IMR-90 (cell line): ENCODE measurements at regions not wholly inside any gene's neighbourhood (a gene's known extent, or its start where the extent isn't known, plus 50 kb on each side); places are given as distances from the start of the nearest gene placed in this dataset.

Source experiments
- ATAC-seq: fragments of 200-7000 bp; cut with Tn5 transposase; 2 replicates; pipeline ENCODE4 v1.9.1; 2020; ENCODE audit warnings: low read depth, mild to moderate bottlenecking, moderate library complexity
- BruUV-seq: library from RNA; stranded (reverse); fragments of 400-500 nt; replicated peaks from 2 replicates; lab custom pipeline; 2021; lab: Mats Ljungman, UMichigan
- CTCF ChIA-PET: fragments of 300-600 bp; formaldehyde crosslinking; extraction: SDS; loops from one replicate; lab custom pipeline; 2021; ENCODE audit warnings: antibody characterized with exemption; lab: Yijun Ruan, JAX
- POLR2A ChIA-PET: fragments of 300-600 bp; sonication (Branson Sonifier 250); formaldehyde crosslinking; loops from one replicate; lab custom pipeline; 2022; ENCODE audit warnings: antibody characterized with exemption; ENCODE audit not compliant: unreplicated experiment; lab: Charles Lee
- DNase-seq: peaks from one replicate; pipeline ENCODE4 v3.0.0; 2013
- H2AFZ ChIP-seq: replicated peaks from 2 replicates; pipeline ENCODE3; 2013; ENCODE audit warnings: low read length, mild to moderate bottlenecking; ENCODE audit not compliant: poor library complexity
- H2AK5ac ChIP-seq: 2 replicates; pipeline ENCODE4 v1.6.1; 2013; ENCODE audit warnings: low read depth, low read length, inconsistent platforms
- H2AK9ac ChIP-seq: replicated peaks from 2 replicates; pipeline ENCODE3; 2013; ENCODE audit warnings: mild to moderate bottlenecking, low read depth, low read length, moderate library complexity; ENCODE audit not compliant: poor library complexity
- H2BK120ac ChIP-seq: 2 replicates; pipeline ENCODE4 v1.6.1; 2013; ENCODE audit warnings: low read depth, low read length, inconsistent platforms
- H2BK15ac ChIP-seq: 3 replicates; pipeline ENCODE4 v1.6.1; 2013; ENCODE audit warnings: low read depth, low read length, inconsistent platforms
- H2BK20ac ChIP-seq: 2 replicates; pipeline ENCODE4 v1.6.1; 2013; ENCODE audit warnings: low read depth, mild to moderate bottlenecking, inconsistent platforms, low read length, moderate library complexity
- H2BK5ac ChIP-seq: 2 replicates; pipeline ENCODE4 v1.6.1; 2013; ENCODE audit warnings: mild to moderate bottlenecking, low read depth, low read length, inconsistent platforms; ENCODE audit not compliant: poor library complexity, severe bottlenecking
- H3K14ac ChIP-seq: replicated peaks from 2 replicates; pipeline ENCODE4 v1.6.1; 2013; ENCODE audit warnings: low read depth, low read length, inconsistent platforms
- H3K18ac ChIP-seq: 2 replicates; pipeline ENCODE4 v1.6.1; 2013; ENCODE audit warnings: low read depth, low read length, control low read depth
- H3K23ac ChIP-seq: 2 replicates; pipeline ENCODE4 v1.6.1; 2013; ENCODE audit warnings: low read depth, low read length, inconsistent platforms
- H3K27ac ChIP-seq: 2 replicates; pipeline ENCODE4 v1.5.1; 2013; ENCODE audit warnings: mild to moderate bottlenecking, control low read depth, low read length; ENCODE audit not compliant: insufficient read depth
- H3K27me3 ChIP-seq: 2 replicates; pipeline ENCODE4 v1.6.1; 2013; ENCODE audit warnings: low read length; ENCODE audit not compliant: control insufficient read depth, insufficient read depth
- H3K36me3 ChIP-seq: 2 replicates; pipeline ENCODE4 v1.6.1; 2013; ENCODE audit warnings: low read length, mixed read lengths; ENCODE audit not compliant: control insufficient read depth, insufficient read depth
- H3K4ac ChIP-seq: 2 replicates; pipeline ENCODE4 v1.6.1; 2013; ENCODE audit warnings: low read depth, low read length, inconsistent platforms
- H3K4me1 ChIP-seq: 2 replicates; pipeline ENCODE4 v1.6.1; 2013; ENCODE audit warnings: low read length, mixed read lengths; ENCODE audit not compliant: control insufficient read depth, insufficient read depth
- H3K4me2 ChIP-seq: 2 replicates; pipeline ENCODE4 v1.6.1; 2013; ENCODE audit warnings: low read depth, mild to moderate bottlenecking, control low read depth, low read length, moderate library complexity
- H3K4me3 ChIP-seq: 2 replicates; pipeline ENCODE4 v1.5.1; 2013; ENCODE audit warnings: low read depth, mild to moderate bottlenecking, control low read depth, low read length, moderate library complexity; ENCODE audit not compliant: insufficient read depth
- H3K56ac ChIP-seq: 2 replicates; pipeline ENCODE4 v1.6.1; 2013; ENCODE audit warnings: low read length, inconsistent platforms; ENCODE audit not compliant: insufficient read depth; ENCODE audit errors: extremely low read depth
- H3K79me1 ChIP-seq, 2 experiments: 2 replicates each; pipeline ENCODE4 v1.6.1; 2013; ENCODE audit warnings: low read length in 2 of 2, inconsistent platforms in 1 of 2, low read depth in 1 of 2
- H3K9ac ChIP-seq: 2 replicates; pipeline ENCODE4 v1.6.1; 2013; ENCODE audit warnings: low read depth, low read length, control low read depth
- H3K9me1 ChIP-seq: 2 replicates; pipeline ENCODE4 v1.6.1; 2013; ENCODE audit warnings: low read length, inconsistent platforms; ENCODE audit not compliant: insufficient read depth
- H3K9me3 ChIP-seq: 2 replicates; pipeline ENCODE4 v1.6.1; 2013; ENCODE audit warnings: low read length; ENCODE audit not compliant: control insufficient read depth, insufficient read depth
- H4K20me1 ChIP-seq: 2 replicates; pipeline ENCODE4 v1.6.1; 2013; ENCODE audit warnings: low read length, inconsistent platforms; ENCODE audit not compliant: insufficient read depth
- H4K5ac ChIP-seq: 2 replicates; pipeline ENCODE4 v1.6.1; 2013; ENCODE audit warnings: mild to moderate bottlenecking, low read depth, low read length, control low read depth
- H4K8ac ChIP-seq, 2 experiments: 2 replicates each; pipeline ENCODE4 v1.6.1; 2013; ENCODE audit warnings: low read depth in 2 of 2, low read length in 2 of 2, control low read depth in 1 of 2, inconsistent platforms in 1 of 2
- H4K91ac ChIP-seq: 2 replicates; pipeline ENCODE4 v1.6.1; 2013; ENCODE audit warnings: low read depth, low read length, inconsistent platforms; ENCODE audit not compliant: insufficient read depth
- BHLHE40 ChIP-seq: fragments of 150-350 bp; IDR thresholded peaks from 2 replicates; pipeline ENCODE4 v1.6.1; 2016; ENCODE audit warnings: mild to moderate bottlenecking, low read depth, low read length
- ELK1 ChIP-seq: fragments of 150-350 bp; IDR thresholded peaks from 2 replicates; pipeline ENCODE4 v1.6.1; 2016; ENCODE audit warnings: low read depth, mild to moderate bottlenecking, low read length, moderate library complexity, borderline replicate concordance
- FOS ChIP-seq: fragments of 150-350 bp; IDR thresholded peaks from 2 replicates; pipeline ENCODE4 v1.6.1; 2016; ENCODE audit warnings: low read depth, low read length
- MAFK ChIP-seq: IDR thresholded peaks from 2 replicates; pipeline ENCODE4 v1.6.1; 2012; ENCODE audit warnings: low read depth, low read length, improper control_type of control experiment
- MAZ ChIP-seq: IDR thresholded peaks from 2 replicates; pipeline ENCODE4 v1.6.1; 2012; ENCODE audit warnings: low read depth, mild to moderate bottlenecking, low read length, improper control_type of control experiment, moderate library complexity, borderline replicate concordance
- MXI1 ChIP-seq: IDR thresholded peaks from 2 replicates; pipeline ENCODE4 v1.6.1; 2012; ENCODE audit warnings: low read depth, mild to moderate bottlenecking, low read length, moderate library complexity, borderline replicate concordance
- POLR2A ChIP-seq: IDR thresholded peaks from 2 replicates; pipeline ENCODE4 v1.6.1; 2012; ENCODE audit warnings: mild to moderate bottlenecking, low read depth, low read length
- RAD21 ChIP-seq: IDR thresholded peaks from 2 replicates; pipeline ENCODE4 v1.6.1; 2012; ENCODE audit warnings: low read length, improper control_type of control experiment
- RCOR1 ChIP-seq: IDR thresholded peaks from 2 replicates; pipeline ENCODE4 v1.6.1; 2012; ENCODE audit warnings: mild to moderate bottlenecking, low read length, improper control_type of control experiment; ENCODE audit not compliant: insufficient replicate concordance
- RFX5 ChIP-seq: IDR thresholded peaks from 2 replicates; pipeline ENCODE4 v1.8.0; 2012; ENCODE audit warnings: low read depth, mild to moderate bottlenecking, low read length, moderate library complexity
- WGBS, 2 experiments: methylation state at CpG; one replicate each; pipeline versions ENCODE4 v1.1.5 to v1.1.7; 2013; ENCODE audit warnings: missing lambda C conversion rate in 2 of 2; ENCODE audit not compliant: insufficient read length in 1 of 2; ENCODE audit errors: extremely low coverage in 2 of 2; 5-methylcytosine and 5-hydroxymethylcytosine counted together
- dilution Hi-C: fragments of 300-500 bp; cut with HindIII; formaldehyde crosslinking; loops from one replicate; pipeline ENCODE4 v1.14.3; 2018; ENCODE audit warnings: low sequenced_read_pairs; ENCODE audit not compliant: unreplicated experiment
- in situ Hi-C: fragments of 300-500 bp; cut with MboI; formaldehyde crosslinking; loops from 3 replicates; pipeline ENCODE4 v1.14.3; 2019; ENCODE audit warnings: low sequenced_read_pairs, inconsistent platforms, mixed read lengths
- intact Hi-C: fragments of 100-400 bp; cut with micrococcal nuclease; formaldehyde crosslinking; loops from 2 replicates; pipeline ENCODE4 v1.10.0; 2022
- TF ChIP-seq, protein P1 (sequence below): fragments of 150-350 bp; IDR thresholded peaks from 2 replicates; pipeline ENCODE4 v1.6.1; 2017; ENCODE audit warnings: mild to moderate bottlenecking, antibody characterized with exemption, low read length, low read depth

DNA sequence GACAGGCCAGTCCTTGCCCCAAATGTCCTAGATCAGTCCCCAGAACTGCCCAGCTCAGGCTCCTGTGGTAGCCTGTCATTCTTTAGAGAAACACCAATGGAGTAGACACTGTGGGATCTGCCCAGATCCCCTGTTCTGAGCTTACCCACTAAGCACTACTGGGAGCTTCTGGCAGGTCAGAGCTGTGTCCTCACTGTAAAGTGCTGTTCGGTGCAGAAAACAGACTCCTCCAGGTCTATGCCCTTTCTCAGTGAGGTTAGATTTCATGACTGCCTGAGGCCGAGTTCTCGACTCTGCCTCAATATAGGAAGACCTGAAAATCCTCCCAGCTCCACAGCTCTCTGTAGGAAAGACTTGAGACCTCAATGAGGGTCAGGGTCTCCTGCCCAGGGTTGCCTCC lies 67.5 kb upstream of the IGLL5 start:
- Histone ChIP-seq H3K4me2 (no peak overlapping the region), H3K9me3 (no peaks in the 10 kb centered on the region), H3K56ac (no peak overlapping the region), H3K36me3 (no peaks in the 10 kb centered on the region), H3K9ac (no peak overlapping the region), H4K91ac (no peak overlapping the region), H3K79me1 (no peaks in the 10 kb centered on the region), H2AK9ac (no peak overlapping the region), H4K20me1 (no peaks in the 10 kb centered on the region), H3K18ac (no peak overlapping the region), H3K4me3 (no peak overlapping the region), H3K4ac (no peak overlapping the region), H3K23ac (no peak overlapping the region), H3K14ac (no peak overlapping the region), H3K27ac (no peak overlapping the region), H2BK120ac (no peak overlapping the region), H2AFZ (no peak overlapping the region), H2AK5ac (no peak overlapping the region), H2BK20ac (no peak overlapping the region), H2BK15ac (no peak overlapping the region), H2BK5ac (no peak overlapping the region), H4K8ac (no peak overlapping the region), H3K27me3 (peaks cover 4% of the 10 kb centered on the region; the same call in 1 of the 2 replicates), H4K5ac (no peak overlapping the region), H3K4me1 (no peaks in the 10 kb centered on the region), H3K9me1 (no peaks in the 10 kb centered on the region)
- BruUV-seq: no TSS peak
- dilution Hi-C loops: no loop called here
- POLR2A ChIA-PET: no interaction called here
- CTCF ChIA-PET: interaction anchor here (0.6 kb wide), 1 partner anchor 39 kb away, joined by 3 read pairs; no protein-coding TSS in a partner anchor
- no peak for TF ChIP-seq RCOR1
- no peak for TF ChIP-seq RFX5
- TF ChIP-seq FOS: no peak
- no peak for TF ChIP-seq POLR2A
- TF ChIP-seq MXI1: no peak
- no peak for TF ChIP-seq RAD21
- no peak for TF ChIP-seq ELK1
- no peak for TF ChIP-seq MAZ
- no peak for TF ChIP-seq MAFK
- TF ChIP-seq, protein P1, sequence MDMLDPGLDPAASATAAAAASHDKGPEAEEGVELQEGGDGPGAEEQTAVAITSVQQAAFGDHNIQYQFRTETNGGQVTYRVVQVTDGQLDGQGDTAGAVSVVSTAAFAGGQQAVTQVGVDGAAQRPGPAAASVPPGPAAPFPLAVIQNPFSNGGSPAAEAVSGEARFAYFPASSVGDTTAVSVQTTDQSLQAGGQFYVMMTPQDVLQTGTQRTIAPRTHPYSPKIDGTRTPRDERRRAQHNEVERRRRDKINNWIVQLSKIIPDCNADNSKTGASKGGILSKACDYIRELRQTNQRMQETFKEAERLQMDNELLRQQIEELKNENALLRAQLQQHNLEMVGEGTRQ: no peak
- no peak for TF ChIP-seq BHLHE40
- no CpG with 5 or more reads among the region's 3 CpGs for WGBS, 2 experiments
- intact Hi-C loops: no loop called here
- ATAC-seq (no peak), DNase-seq (no peak)
- in situ Hi-C loops: no loop called here
